Keratinocyte (primary cell): ENCODE measurements at regions not wholly inside any gene's neighbourhood (a gene's known extent, or its start where the extent isn't known, plus 50 kb on each side); places are given as distances from the start of the nearest gene placed in this dataset.

Experiments used
- DNase-seq: peaks from one replicate; pipeline ENCODE4 v3.0.0-alpha.2; 2011; ENCODE audit warnings: low read depth, missing footprints, low spot score
- FAIRE-seq: peaks from 2 replicates; lab custom pipeline; 2011; peaks lifted over from hg19 to GRCh38; lab: Jason Lieb, UNC
- H2AFZ ChIP-seq: 2 replicates; pipeline ENCODE4 v1.6.0; 2012; ENCODE audit warnings: low read length, control low read depth, inconsistent platforms; ENCODE audit not compliant: control insufficient read depth
- H3K27ac ChIP-seq: 2 replicates; pipeline ENCODE4 v1.5.1; 2011; ENCODE audit warnings: low read length; ENCODE audit not compliant: control insufficient read depth, insufficient read depth
- H3K27me3 ChIP-seq: 3 replicates; pipeline ENCODE4 v1.6.0; 2011; ENCODE audit warnings: low read length; ENCODE audit not compliant: control insufficient read depth, insufficient read depth; ENCODE audit errors: extremely low read depth
- H3K36me3 ChIP-seq, 2 experiments: 2 replicates in 1 of 2; 3 replicates in 1 of 2; pipeline ENCODE4 v1.5.1; 2011; ENCODE audit warnings: low read length in 2 of 2, mild to moderate bottlenecking in 1 of 2; ENCODE audit not compliant: control insufficient read depth in 2 of 2, insufficient read depth in 2 of 2; ENCODE audit errors: extremely low read depth in 1 of 2
- H3K4me1 ChIP-seq: 3 replicates; pipeline ENCODE4 v1.5.1; 2011; ENCODE audit warnings: low read length; ENCODE audit not compliant: control insufficient read depth, insufficient read depth; ENCODE audit errors: extremely low read depth
- H3K4me2 ChIP-seq: 3 replicates; pipeline ENCODE4 v1.6.0; 2011; ENCODE audit warnings: low read depth, low read length; ENCODE audit not compliant: control insufficient read depth, insufficient read depth; ENCODE audit errors: extremely low read depth
- H3K4me3 ChIP-seq, 3 experiments: fragments of 200-600 bp in 1 of 3; sonication (generic) in 1 of 3; 2 replicates in 2 of 3; 3 replicates in 1 of 3; pipeline ENCODE4 v1.5.1; 2011 to 2016; ENCODE audit warnings: low read length in 3 of 3, mild to moderate bottlenecking in 3 of 3, control low read depth in 2 of 3, inconsistent platforms in 1 of 3, low read depth in 1 of 3, mixed read lengths in 1 of 3, mixed run types in 1 of 3, moderate library complexity in 1 of 3; ENCODE audit not compliant: control insufficient read depth in 2 of 3, insufficient read depth in 2 of 3; ENCODE audit errors: extremely low read depth in 1 of 3
- H3K79me2 ChIP-seq: 2 replicates; pipeline ENCODE4 v1.6.0; 2012; ENCODE audit warnings: low read length; ENCODE audit not compliant: control insufficient read depth, insufficient read depth
- H3K9ac ChIP-seq: 3 replicates; pipeline ENCODE4 v1.6.0; 2011; ENCODE audit warnings: low read length; ENCODE audit not compliant: control insufficient read depth, insufficient read depth; ENCODE audit errors: extremely low read depth
- H3K9me1 ChIP-seq: 3 replicates; pipeline ENCODE4 v1.6.0; 2011; ENCODE audit warnings: low read length; ENCODE audit not compliant: control insufficient read depth, insufficient read depth; ENCODE audit errors: extremely low read depth
- H3K9me3 ChIP-seq: 2 replicates; pipeline ENCODE4 v1.5.1; 2012; ENCODE audit warnings: low read depth, low read length; ENCODE audit not compliant: control insufficient read depth
- H4K20me1 ChIP-seq: 3 replicates; pipeline ENCODE4 v1.6.0; 2011; ENCODE audit warnings: low read length; ENCODE audit not compliant: control insufficient read depth, insufficient read depth; ENCODE audit errors: extremely low read depth
- EZH2 ChIP-seq: IDR thresholded peaks from one replicate; pipeline ENCODE4 v1.6.1; 2012; ENCODE audit warnings: inconsistent platforms, mild to moderate bottlenecking, low read length, moderate library complexity
- dilution Hi-C: fragments of 300-500 bp; cut with MboI; formaldehyde crosslinking; loops from one replicate; pipeline ENCODE4 v1.7.0; 2020; ENCODE audit warnings: low sequenced_read_pairs; ENCODE audit not compliant: extremely low pct_ligation_motif_present
- TF ChIP-seq, protein P1 (sequence below), 3 experiments: IDR thresholded peaks in 1 of 3; conservative IDR thresholded peaks in 1 of 3; optimal IDR thresholded peaks in 1 of 3; 2 replicates in 2 of 3; 3 replicates in 1 of 3; pipeline versions ENCODE3 to v1.5.1; 2011; ENCODE audit warnings: low read length in 3 of 3, mild to moderate bottlenecking in 3 of 3, moderate library complexity in 2 of 3, control low read depth in 1 of 3, inconsistent platforms in 1 of 3; ENCODE audit not compliant: insufficient read depth in 2 of 3; ENCODE audit errors: extremely low read depth in 1 of 3

DNA sequence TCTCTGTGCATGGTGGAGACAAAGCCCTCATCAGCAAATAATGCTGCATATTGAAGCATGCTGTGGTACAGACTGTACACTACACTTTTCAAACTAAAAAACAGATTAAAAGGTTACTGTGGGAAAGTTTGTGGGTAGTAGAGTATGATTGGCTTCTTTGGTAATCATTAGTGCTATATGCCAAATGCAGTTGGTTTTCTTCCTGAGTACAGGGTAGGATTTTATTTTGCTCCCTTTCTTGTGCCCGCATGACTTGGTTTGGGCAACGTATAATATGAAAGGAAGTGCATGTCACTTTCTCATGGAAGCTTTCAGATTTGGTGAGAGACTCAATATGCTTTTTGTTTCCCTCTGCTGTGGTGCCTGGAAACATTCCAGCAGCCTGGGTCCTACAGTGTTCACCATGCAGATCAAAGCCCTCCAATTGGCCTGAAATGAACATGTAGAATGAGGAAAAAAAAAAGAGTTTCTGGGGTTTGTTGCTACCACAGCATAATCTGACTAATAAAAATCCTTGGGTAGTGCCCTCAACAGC, 270.7 kb upstream of the ADGRB3 start:
- H3K4me2 ChIP-seq = no peak overlapping the region
- no peak overlapping the region for H3K4me3 ChIP-seq
- H3K9ac ChIP-seq = no peak overlapping the region
- no peak overlapping the region for H2AFZ ChIP-seq
- no peak overlapping the region for H3K27ac ChIP-seq
- H3K27me3 ChIP-seq = no peaks in the 10 kb centered on the region
- no peaks in the 10 kb centered on the region for H3K36me3 ChIP-seq
- FAIRE-seq (no peak), DNase-seq (no peak)
- H3K79me2 ChIP-seq = no peaks in the 10 kb centered on the region
- dilution Hi-C loops = no loop called here
- H3K9me3 ChIP-seq = no peaks in the 10 kb centered on the region
- no peaks in the 10 kb centered on the region for H4K20me1 ChIP-seq
- no peak for TF ChIP-seq EZH2
- no peaks in the 10 kb centered on the region for H3K9me1 ChIP-seq
- no peaks in the 10 kb centered on the region for H3K4me1 ChIP-seq

DNA sequence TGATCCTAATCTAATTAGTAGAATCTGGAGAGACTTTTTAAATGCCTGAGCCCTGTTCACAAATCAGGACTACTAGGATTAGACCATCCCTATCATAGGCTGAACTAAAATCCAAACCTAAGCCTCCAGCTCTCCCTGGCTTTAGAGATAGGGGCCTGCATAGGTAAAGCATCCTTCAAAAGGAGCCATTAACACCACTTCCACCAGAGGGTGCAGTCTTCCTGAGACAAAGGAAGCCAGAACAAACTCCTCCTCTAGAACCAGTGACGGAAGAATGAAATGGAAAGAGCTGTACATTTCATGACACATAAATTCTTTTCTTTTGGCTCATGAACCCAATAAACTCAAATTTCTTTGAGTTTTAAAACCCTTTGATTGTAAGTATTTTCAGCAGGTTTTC, 291.2 kb upstream of the ADGRB3 start:
- no peak overlapping the region for H3K4me2 ChIP-seq
- H3K79me2 ChIP-seq = no peaks in the 10 kb centered on the region
- DNase-seq = no peak
- no peak overlapping the region for H3K4me3 ChIP-seq
- no peaks in the 10 kb centered on the region for H3K4me1 ChIP-seq
- no peaks in the 10 kb centered on the region for H4K20me1 ChIP-seq
- FAIRE-seq = no peak
- no peaks in the 10 kb centered on the region for H3K9me1 ChIP-seq
- no peaks in the 10 kb centered on the region for H3K27me3 ChIP-seq
- H3K27ac ChIP-seq = no peak overlapping the region
- peaks cover 2% of the 10 kb centered on the region for H3K9me3 ChIP-seq
- H2AFZ ChIP-seq = no peak overlapping the region
- dilution Hi-C loops = no loop called here
- no peaks in the 10 kb centered on the region for H3K36me3 ChIP-seq
- TF ChIP-seq, protein P1, sequence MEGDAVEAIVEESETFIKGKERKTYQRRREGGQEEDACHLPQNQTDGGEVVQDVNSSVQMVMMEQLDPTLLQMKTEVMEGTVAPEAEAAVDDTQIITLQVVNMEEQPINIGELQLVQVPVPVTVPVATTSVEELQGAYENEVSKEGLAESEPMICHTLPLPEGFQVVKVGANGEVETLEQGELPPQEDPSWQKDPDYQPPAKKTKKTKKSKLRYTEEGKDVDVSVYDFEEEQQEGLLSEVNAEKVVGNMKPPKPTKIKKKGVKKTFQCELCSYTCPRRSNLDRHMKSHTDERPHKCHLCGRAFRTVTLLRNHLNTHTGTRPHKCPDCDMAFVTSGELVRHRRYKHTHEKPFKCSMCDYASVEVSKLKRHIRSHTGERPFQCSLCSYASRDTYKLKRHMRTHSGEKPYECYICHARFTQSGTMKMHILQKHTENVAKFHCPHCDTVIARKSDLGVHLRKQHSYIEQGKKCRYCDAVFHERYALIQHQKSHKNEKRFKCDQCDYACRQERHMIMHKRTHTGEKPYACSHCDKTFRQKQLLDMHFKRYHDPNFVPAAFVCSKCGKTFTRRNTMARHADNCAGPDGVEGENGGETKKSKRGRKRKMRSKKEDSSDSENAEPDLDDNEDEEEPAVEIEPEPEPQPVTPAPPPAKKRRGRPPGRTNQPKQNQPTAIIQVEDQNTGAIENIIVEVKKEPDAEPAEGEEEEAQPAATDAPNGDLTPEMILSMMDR (optimal IDR thresholded peaks at IDR 0.05 in 1 of 3, IDR thresholded peaks at IDR 0.05 in 1 of 3, conservative IDR thresholded peaks at IDR 0.05 in 1 of 3; ENCODE audit: extremely low read depth in 1 of 3, insufficient read depth in 2 of 3, low read length in 3 of 3) = peak in 1 of 3 experiments; percentile 27
- TF ChIP-seq EZH2 = no peak
- no peak overlapping the region for H3K9ac ChIP-seq

DNA sequence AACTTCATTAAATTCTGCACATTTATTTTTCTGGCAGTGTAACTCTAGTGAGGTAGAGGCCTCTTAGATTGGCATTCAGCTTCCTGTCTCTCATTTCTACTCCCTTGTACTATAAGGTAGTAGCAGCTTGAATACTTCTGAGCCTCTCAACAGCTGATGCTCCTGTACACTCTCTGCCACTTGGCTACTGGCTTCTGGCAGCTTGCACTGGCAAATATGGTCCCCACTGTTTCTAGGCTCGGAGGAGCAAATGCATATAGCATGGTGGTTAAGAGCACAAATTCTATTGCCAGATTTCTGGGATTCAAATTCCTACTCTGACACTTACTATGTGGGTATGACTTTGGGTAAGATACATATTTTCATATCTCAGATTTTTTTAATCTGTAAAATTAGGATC, 292.8 kb upstream of the ADGRB3 start:
- FAIRE-seq = no peak
- TF ChIP-seq, protein P1 (optimal IDR thresholded peaks at IDR 0.05 in 1 of 3, IDR thresholded peaks at IDR 0.05 in 1 of 3, conservative IDR thresholded peaks at IDR 0.05 in 1 of 3; ENCODE audit: extremely low read depth in 1 of 3, insufficient read depth in 2 of 3, low read length in 3 of 3) = no peak
- TF ChIP-seq EZH2 = no peak
- H3K27me3 ChIP-seq = no peaks in the 10 kb centered on the region

More for the DNA sequence above, 292.8 kb upstream of the ADGRB3 start:
- Histone ChIP-seq H3K9me3 (peaks cover 2% of the 10 kb centered on the region), H3K4me2 (no peak overlapping the region), H4K20me1 (no peaks in the 10 kb centered on the region), H3K79me2 (no peaks in the 10 kb centered on the region), H3K4me1 (no peaks in the 10 kb centered on the region), H3K9me1 (no peaks in the 10 kb centered on the region), H3K4me3 (no peak overlapping the region), H3K9ac (no peak overlapping the region), H3K27ac (no peak overlapping the region), H3K36me3 (no peaks in the 10 kb centered on the region), H2AFZ (no peak overlapping the region)
- no peak for DNase-seq
- dilution Hi-C loops = no loop called here
